ENCODE measurements at regions not wholly inside any gene's neighbourhood (a gene's known extent, or its start where the extent isn't known, plus 50 kb on each side); places are given as distances from the start of the nearest gene placed in this dataset.

GRCh38 chr19:31092274-31092673, 257.0 kb downstream of the TSHZ3 start:
- DNase-seq (ENCODE audit: low spot score) = no peak

DNA sequence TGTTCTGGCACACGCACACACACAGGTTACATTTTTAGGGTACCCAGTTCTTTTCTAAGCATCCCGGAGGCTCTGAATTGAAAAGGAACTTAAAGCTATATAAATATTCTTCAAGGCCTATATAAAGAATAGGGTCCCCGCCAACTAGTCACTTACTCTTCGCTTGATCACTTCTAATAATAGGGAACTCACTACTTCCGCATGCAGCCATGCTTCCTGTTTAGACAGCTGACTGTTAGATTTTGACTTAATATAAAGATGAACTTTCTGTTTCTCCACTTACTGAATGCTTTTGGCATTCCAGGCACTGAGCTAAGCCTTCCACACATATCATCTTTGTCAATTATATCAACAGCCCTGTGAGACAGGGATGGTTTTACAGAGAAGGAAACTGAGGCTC, 259.6 kb downstream of the TSHZ3 start:
- no peak for DNase-seq (ENCODE audit: low spot score)

DNA sequence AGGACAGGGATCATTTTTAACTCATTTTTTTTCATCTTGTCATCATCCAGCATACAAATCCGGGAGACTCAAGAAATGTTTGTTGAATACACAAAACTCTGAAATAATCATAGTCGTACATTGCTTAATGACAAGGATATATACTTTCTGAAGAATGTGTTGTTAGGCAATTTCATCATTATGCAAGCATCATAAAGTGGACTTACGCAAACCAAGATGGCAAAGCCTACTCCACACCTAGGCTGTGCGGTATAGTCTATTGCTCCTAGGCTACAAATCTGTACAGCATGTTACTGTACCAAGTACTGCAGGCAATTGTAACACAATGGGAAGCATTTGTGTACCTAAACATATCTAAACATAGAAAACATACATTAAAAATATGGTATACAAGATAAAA, 264.1 kb downstream of the TSHZ3 start:
- no peak for DNase-seq (ENCODE audit: low spot score)

DNA sequence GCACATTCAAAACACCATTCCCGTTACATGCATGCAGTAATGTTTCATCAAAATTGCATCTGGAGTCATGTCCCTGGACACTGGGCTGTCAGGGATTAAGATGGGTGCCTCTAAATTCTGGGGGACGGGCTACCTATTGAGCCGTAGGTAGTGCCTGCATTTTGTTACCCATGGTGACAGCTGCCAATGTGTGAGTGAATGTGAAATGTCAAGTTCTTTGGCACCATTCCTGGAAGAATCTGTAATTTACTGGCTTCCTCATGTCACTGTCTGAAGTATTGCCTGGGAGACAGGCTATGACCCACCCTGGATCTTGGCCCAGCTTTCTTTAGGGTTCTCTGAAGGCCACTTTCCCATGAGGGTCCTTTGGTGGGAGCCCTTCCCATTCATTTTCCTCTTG, 266.1 kb downstream of the TSHZ3 start:
- no peak for DNase-seq (ENCODE audit: low spot score)

- no peak for DNase-seq (ENCODE audit: low spot score)
These were observed 274.0 kb downstream of the TSHZ3 start for GRCh38 chr19:31075146-31075655.

GRCh38 chr19:31074199-31075125, 274.8 kb downstream of the TSHZ3 start:
- DNase-seq (ENCODE audit: low spot score) = no peak

- DNase-seq (ENCODE audit: low spot score) = peak; percentile 22
These were observed 275.6 kb downstream of the TSHZ3 start for GRCh38 chr19:31073485-31074198.

- no peak for DNase-seq (ENCODE audit: low spot score)
These were observed 276.8 kb downstream of the TSHZ3 start for GRCh38 chr19:31072451-31072850.

GRCh38 chr19:31071136-31071855, 277.9 kb downstream of the TSHZ3 start:
- DNase-seq (ENCODE audit: low spot score) = no peak

DNA sequence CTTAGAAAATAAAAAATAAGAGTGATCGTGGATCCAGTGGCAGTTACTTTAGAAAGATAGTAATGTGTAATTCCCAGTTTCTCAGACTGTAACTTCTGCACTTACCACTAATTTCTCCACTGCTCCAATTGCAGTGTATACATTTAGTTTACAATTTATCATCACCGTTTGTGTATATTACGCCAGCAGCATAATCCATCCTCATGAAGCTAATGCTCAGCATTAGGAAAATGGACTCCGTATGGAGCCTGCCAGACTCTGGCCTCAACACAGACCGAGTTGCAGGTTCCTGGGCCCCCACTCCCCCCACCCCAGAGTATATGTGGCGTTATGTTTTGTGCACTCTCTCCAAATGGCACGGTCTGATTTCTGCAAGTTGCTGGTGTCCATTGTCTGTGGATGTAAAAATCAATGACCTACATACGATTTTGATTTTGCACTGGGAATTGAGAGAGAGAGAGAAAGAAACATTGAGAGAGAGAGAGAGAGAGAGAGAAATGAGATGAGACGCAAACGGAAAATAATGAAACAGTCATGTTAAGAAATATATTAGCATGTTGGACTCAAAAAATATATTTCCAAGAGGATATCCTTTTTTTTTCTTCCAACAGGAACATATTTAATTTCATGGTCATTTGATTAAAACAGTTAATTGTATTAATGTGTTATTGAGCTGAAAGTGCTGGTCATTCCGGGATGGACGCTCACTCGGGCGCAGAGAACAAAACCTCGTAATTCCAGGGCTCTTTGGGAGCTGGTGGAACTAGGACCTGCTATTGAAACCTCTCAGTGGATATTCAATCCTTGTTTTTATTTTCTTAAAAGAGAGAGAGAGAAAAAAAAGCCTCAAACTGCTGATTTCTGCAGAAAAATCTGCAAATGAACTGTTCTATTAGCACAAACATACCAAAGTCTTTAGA, 278.8 kb downstream of the TSHZ3 start:
- DNase-seq (ENCODE audit: low spot score) = no peak

- no peak for DNase-seq (ENCODE audit: low spot score)
These were observed 281.0 kb downstream of the TSHZ3 start for GRCh38 chr19:31068268-31068667.

DNA sequence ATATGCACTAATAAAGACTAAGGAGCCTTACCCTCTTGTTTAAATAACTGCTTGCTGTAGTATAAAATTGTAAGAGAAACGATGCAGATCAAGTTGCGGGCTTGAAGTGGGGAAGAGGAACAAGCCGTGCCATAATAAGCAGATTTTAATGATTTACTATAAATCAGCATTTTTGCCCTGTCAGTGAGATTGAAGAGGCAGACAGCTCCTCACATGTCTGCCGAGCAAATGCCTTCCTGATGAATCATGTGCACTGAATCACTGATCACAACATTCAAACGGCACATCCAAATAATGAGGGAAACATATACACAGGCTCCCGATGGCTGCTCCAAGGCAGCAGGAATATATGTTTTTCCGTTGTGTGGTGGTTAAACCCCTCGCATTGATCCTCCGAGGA, 282.9 kb downstream of the TSHZ3 start:
- DNase-seq (ENCODE audit: low spot score) = no peak

DNA sequence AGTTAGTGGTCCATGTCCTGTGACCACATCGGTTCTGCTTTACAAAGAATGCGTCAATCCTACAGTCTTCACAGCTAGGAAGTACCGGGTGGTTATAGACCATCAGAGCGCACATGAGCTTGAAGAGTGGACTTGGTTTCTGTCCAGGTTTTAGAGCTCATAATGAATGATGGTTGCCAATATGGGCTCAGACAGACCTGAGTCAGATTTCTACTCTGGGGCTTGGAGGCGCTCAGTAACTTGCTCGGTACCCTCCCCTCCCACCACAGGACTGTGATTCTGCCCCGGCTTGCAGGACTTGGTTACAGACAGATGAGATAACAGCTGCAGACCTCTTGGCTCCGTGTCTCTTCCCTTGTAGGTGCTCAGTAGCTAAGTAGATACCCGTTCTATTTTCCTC, 284.7 kb downstream of the TSHZ3 start:
- no peak for DNase-seq (ENCODE audit: low spot score)

GRCh38 chr19:31058676-31059340, 290.4 kb downstream of the TSHZ3 start:
- DNase-seq (ENCODE audit: low spot score) = no peak

DNA sequence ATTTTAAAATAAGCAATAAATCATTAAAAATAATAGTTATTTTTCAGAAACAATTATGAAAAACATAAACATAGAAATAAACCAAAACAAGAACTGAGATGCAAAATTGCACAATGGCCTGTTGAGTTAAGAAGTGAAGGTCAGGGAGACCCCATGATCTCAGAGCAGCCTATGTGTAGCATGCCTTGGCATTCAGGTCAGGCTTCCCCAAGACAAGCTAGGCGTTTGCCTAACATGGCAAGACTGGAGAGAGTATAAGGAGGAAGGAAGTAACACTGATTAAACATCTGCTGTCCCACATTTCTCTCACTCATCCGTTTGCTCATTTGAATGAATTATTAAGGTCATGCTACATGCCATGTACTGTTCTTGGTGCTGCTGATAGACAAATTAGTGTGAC, 291.8 kb downstream of the TSHZ3 start:
- DNase-seq (ENCODE audit: low spot score) = no peak

DNA sequence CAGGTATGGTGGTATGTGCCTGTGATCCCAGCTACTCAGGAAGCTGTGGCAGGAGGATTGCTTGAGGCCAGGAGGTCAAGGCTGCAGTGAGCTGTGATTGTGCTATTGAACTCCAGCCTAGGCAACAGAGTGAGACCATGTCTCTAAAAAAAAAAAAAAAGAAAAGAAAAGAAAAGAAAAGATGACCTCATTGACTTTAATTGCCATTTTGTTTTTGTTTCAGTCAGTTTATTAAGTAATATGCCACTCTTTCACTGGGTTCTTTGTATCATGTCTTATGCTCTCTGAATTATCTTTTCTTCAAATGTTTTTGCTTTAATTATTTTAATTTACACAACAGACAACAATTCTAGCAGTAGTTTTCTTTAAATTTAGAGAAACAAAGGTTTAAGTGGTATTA, 293.8 kb downstream of the TSHZ3 start:
- DNase-seq (ENCODE audit: low spot score) = no peak

DNA sequence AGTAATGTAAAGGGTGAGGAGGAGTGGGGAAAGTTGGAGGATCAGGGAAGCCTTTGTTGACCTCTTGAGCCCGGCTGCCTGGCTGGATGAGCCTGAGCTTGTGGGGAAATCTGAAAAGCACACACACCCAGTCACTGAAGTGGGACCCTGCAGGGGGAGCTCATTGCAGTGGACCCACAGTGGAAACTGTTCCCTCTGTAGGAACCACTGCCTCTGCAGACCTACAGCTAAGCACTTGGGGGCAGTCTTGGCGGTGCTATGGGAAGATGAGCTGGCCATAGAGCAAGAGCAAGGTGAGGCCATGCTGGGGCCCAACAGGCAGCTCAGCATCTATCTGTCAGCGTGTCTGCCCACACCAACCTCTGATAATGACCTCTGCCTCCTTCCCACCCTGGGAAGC, 294.8 kb downstream of the TSHZ3 start:
- peak; percentile 70 for DNase-seq (ENCODE audit: low spot score)

DNA sequence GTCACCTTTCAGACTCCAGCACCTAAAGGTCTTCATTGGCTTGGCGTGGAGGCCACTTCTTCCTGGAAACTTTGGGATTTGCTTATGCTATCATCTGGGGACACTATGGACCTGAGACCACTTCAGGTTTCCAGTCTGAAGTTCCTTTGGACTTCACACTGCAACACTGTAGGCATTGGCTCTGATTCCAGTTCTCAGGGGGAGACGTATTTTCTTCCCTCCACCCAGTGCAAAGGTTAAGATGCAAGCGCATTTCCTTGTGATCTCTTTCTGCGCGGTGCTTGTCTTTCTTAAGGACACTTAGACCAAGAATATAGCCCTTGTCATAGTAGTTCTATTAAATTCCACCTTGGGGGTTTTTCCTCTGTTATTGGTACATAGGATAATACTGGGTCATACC, 299.8 kb downstream of the TSHZ3 start:
- no peak for DNase-seq (ENCODE audit: low spot score)

GRCh38 chr19:31046024-31046423, 303.2 kb downstream of the TSHZ3 start:
- no peak for DNase-seq (ENCODE audit: low spot score)

DNA sequence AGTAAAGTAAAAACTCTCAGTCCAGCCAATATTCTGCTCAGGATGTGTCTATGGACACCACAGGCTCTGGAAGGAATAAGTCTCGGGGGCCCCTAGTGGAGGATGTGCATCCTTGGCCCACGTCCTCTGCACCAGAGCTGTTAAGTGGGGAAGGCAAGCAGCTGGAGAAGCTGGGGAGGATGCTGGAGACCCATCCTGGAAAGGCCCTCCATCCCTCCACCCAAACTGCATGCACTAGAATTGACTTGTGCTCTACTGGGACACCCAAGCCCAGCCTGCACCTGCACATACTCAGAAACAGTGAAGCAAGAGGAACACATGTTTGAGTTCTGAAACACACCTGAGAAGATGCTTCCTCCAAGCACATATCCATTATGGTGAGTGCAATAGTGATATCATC, 307.8 kb downstream of the TSHZ3 start:
- no peak for DNase-seq (ENCODE audit: low spot score)

- no peak for DNase-seq (ENCODE audit: low spot score)
These were observed 310.1 kb downstream of the TSHZ3 start for GRCh38 chr19:31039151-31039550.

Measured in iPS-NIHi11 (cell line).